CD4-positive, alpha-beta T cell treated with Interleukin-17A for 4 hours (primary cell): ENCODE measurements at regions not wholly inside any gene's neighbourhood (a gene's known extent, or its start where the extent isn't known, plus 50 kb on each side); places are given as distances from the start of the nearest gene placed in this dataset.

ENCODE experiments used
- DNase-seq: peaks from one replicate; pipeline ENCODE4 v3.0.0-alpha.2; 2020; ENCODE audit warnings: mixed read lengths

GRCh38 chr20:39954621-39955020 is 734.4 kb downstream of the MAFB start:
- DNase-seq = no peak

- DNase-seq = no peak
Observed at GRCh38 chr20:39946931-39947330, 742.1 kb downstream of the MAFB start.

GRCh38 chr20:39946053-39946810 is 742.8 kb downstream of the MAFB start:
- DNase-seq = no peak

- no peak for DNase-seq
Observed at GRCh38 chr20:39944861-39945260, 744.2 kb downstream of the MAFB start.

GRCh38 chr20:39943336-39943735 is 745.7 kb downstream of the MAFB start:
- no peak for DNase-seq

GRCh38 chr20:39941245-39941644 is 747.8 kb downstream of the MAFB start:
- no peak for DNase-seq

- no peak for DNase-seq
Observed at GRCh38 chr20:39939241-39939865, 749.7 kb downstream of the MAFB start.

- DNase-seq = no peak
Observed at GRCh38 chr20:39936401-39936800, 752.6 kb downstream of the MAFB start.

- DNase-seq = no peak
Observed at GRCh38 chr20:39935901-39936300, 753.1 kb downstream of the MAFB start.

GRCh38 chr20:39916236-39916765 is 772.7 kb downstream of the MAFB start:
- DNase-seq = no peak

- DNase-seq = no peak
Observed at GRCh38 chr20:39913274-39913673, 775.8 kb downstream of the MAFB start.

GRCh38 chr20:39911497-39911896 is 777.5 kb downstream of the MAFB start:
- no peak for DNase-seq

GRCh38 chr20:39910536-39910935 is 778.5 kb downstream of the MAFB start:
- DNase-seq = no peak

GRCh38 chr20:39909447-39909846 is 779.6 kb downstream of the MAFB start:
- DNase-seq = no peak

GRCh38 chr20:39904476-39905112 is 784.4 kb downstream of the MAFB start:
- DNase-seq = no peak

GRCh38 chr20:39903806-39904465 is 785.1 kb downstream of the MAFB start:
- no peak for DNase-seq

- DNase-seq = no peak
Observed at GRCh38 chr20:39899881-39900280, 789.2 kb downstream of the MAFB start.

- DNase-seq = no peak
Observed at GRCh38 chr20:39898467-39898852, 790.6 kb downstream of the MAFB start.

- no peak for DNase-seq
Observed at GRCh38 chr20:39897781-39898466, 791.1 kb downstream of the MAFB start.

GRCh38 chr20:39897058-39897457 is 792.0 kb downstream of the MAFB start:
- no peak for DNase-seq

- no peak for DNase-seq
Observed at GRCh38 chr20:39894067-39894466, 795.0 kb downstream of the MAFB start.

- DNase-seq = no peak
Observed at GRCh38 chr20:39893003-39893685, 795.9 kb downstream of the MAFB start.
